ENCODE measurements at regions not wholly inside any gene's neighbourhood (a gene's known extent, or its start where the extent isn't known, plus 50 kb on each side); places are given as distances from the start of the nearest gene placed in this dataset.

GRCh38 chr12:91836264-91836663 is 309.4 kb downstream of the BTG1 start:
- DNase-seq = no peak

- DNase-seq = no peak
Observed at GRCh38 chr12:91835693-91836092, 310.0 kb downstream of the BTG1 start.

- no peak for DNase-seq
Observed at GRCh38 chr12:91833780-91834359, 311.8 kb downstream of the BTG1 start.

- DNase-seq = no peak
Observed at GRCh38 chr12:91825999-91826398, 319.6 kb downstream of the BTG1 start.

- DNase-seq = no peak
Observed at GRCh38 chr12:91824991-91825390, 320.7 kb downstream of the BTG1 start.

GRCh38 chr12:91819132-91819447 is 326.6 kb downstream of the BTG1 start:
- DNase-seq = no peak

- DNase-seq = no peak
Observed at GRCh38 chr12:91818227-91819131, 327.2 kb downstream of the BTG1 start.

- no peak for DNase-seq
Observed at GRCh38 chr12:91817517-91817916, 328.1 kb downstream of the BTG1 start.

- no peak for DNase-seq
Observed at GRCh38 chr12:91813701-91814100, 331.9 kb downstream of the BTG1 start.

- DNase-seq = peak; percentile 84
Observed at GRCh38 chr12:91811481-91812287, 334.0 kb downstream of the BTG1 start.

GRCh38 chr12:91810531-91811451 is 334.9 kb downstream of the BTG1 start:
- DNase-seq = no peak

- no peak for DNase-seq
Observed at GRCh38 chr12:91810077-91810476, 335.6 kb downstream of the BTG1 start.

- no peak for DNase-seq
Observed at GRCh38 chr12:91805031-91805430, 340.6 kb downstream of the BTG1 start.

GRCh38 chr12:91804533-91804932 is 341.1 kb downstream of the BTG1 start:
- no peak for DNase-seq

GRCh38 chr12:91801048-91801447 is 344.6 kb downstream of the BTG1 start:
- DNase-seq = no peak

- no peak for DNase-seq
Observed at GRCh38 chr12:91793676-91794075, 352.0 kb downstream of the BTG1 start.

- DNase-seq = no peak
Observed at GRCh38 chr12:91792597-91792996, 353.0 kb downstream of the BTG1 start.

- no peak for DNase-seq
Observed at GRCh38 chr12:91786499-91787272, 359.0 kb downstream of the BTG1 start.

- DNase-seq = no peak
Observed at GRCh38 chr12:91785655-91786498, 359.8 kb downstream of the BTG1 start.

GRCh38 chr12:91781114-91781513 is 364.5 kb downstream of the BTG1 start:
- DNase-seq = no peak

GRCh38 chr12:91778938-91779400 is 366.7 kb downstream of the BTG1 start:
- no peak for DNase-seq

Data from activated CD8-positive, alpha-beta memory T cell treated with anti-CD3 and anti-CD28 coated beads, Interleukin-2, amount 50 U/mL, for 48 hours (primary cell).